Mammary epithelial cell (primary cell): ENCODE measurements at regions not wholly inside any gene's neighbourhood (a gene's known extent, or its start where the extent isn't known, plus 50 kb on each side); places are given as distances from the start of the nearest gene placed in this dataset.

Source experiments
- EZH2 ChIP-seq: IDR thresholded peaks from 2 replicates; pipeline ENCODE4 v1.6.1; 2012; ENCODE audit warnings: low read length, inconsistent platforms, borderline replicate concordance
- TF ChIP-seq, protein P1 (sequence below), 2 donors: IDR thresholded peaks in 1 of 2; conservative IDR thresholded peaks in 1 of 2; 2 replicates each; pipeline ENCODE4 v1.5.1; 2011 to 2012; ENCODE audit warnings: inconsistent platforms in 2 of 2, low read length in 2 of 2, mild to moderate bottlenecking in 2 of 2, control low read depth in 1 of 2, low read depth in 1 of 2; ENCODE audit not compliant: insufficient read depth in 1 of 2; ENCODE audit errors: extremely low read depth in 1 of 2

DNA sequence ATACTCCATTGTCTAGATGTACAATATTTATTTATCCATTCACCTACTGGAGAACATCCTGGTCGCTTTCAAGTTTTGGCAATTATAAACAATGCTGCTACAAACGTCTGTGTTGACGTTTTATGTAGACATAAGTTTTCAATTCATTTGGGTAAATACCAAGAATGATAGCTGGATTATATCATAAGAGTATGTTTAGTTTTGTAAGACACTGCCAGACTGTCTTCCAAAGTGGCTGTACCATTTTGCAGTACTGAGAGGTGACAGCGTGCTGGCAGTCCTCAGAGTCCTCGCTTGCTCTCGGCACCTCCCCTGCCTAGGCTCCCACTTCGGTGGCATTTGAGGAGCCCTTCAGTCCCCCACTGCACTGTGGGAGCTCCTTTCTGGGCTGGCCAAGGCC, 253.3 kb upstream of the INTU start:
- TF ChIP-seq, protein P1, sequence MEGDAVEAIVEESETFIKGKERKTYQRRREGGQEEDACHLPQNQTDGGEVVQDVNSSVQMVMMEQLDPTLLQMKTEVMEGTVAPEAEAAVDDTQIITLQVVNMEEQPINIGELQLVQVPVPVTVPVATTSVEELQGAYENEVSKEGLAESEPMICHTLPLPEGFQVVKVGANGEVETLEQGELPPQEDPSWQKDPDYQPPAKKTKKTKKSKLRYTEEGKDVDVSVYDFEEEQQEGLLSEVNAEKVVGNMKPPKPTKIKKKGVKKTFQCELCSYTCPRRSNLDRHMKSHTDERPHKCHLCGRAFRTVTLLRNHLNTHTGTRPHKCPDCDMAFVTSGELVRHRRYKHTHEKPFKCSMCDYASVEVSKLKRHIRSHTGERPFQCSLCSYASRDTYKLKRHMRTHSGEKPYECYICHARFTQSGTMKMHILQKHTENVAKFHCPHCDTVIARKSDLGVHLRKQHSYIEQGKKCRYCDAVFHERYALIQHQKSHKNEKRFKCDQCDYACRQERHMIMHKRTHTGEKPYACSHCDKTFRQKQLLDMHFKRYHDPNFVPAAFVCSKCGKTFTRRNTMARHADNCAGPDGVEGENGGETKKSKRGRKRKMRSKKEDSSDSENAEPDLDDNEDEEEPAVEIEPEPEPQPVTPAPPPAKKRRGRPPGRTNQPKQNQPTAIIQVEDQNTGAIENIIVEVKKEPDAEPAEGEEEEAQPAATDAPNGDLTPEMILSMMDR (conservative IDR thresholded peaks at IDR 0.05 in 1 of 2, IDR thresholded peaks at IDR 0.05 in 1 of 2; ENCODE audit: extremely low read depth in 1 of 2, insufficient read depth in 1 of 2, low read depth in 1 of 2, low read length in 2 of 2) = no peak
- no peak for TF ChIP-seq EZH2
